ENCODE measurements at regions not wholly inside any gene's neighbourhood (a gene's known extent, or its start where the extent isn't known, plus 50 kb on each side); places are given as distances from the start of the nearest gene placed in this dataset.

- TF ChIP-seq CTCF (IDR thresholded peaks at IDR 0.05) (no peak), POLR2A (IDR thresholded peaks at IDR 0.05) (no peak)
Observed at GRCh38 chr5:71924980-71925379, 182.3 kb upstream of the MAP1B start.
